HL-60 (cell line): ENCODE measurements at regions not wholly inside any gene's neighbourhood (a gene's known extent, or its start where the extent isn't known, plus 50 kb on each side); places are given as distances from the start of the nearest gene placed in this dataset.

Experiments used
- DNase-seq, 2 experiments: peaks; one replicate each; pipeline ENCODE4 v3.0.0-alpha.2; 2010 to 2020; ENCODE audit warnings: low read depth in 1 of 2, low spot score in 1 of 2
- H3K27ac ChIP-seq: fragments of 250-450 bp; sonication (Bioruptor Pico); replicated peaks from 2 replicates; pipeline ENCODE4 v1.5.1; 2020; ENCODE audit warnings: mild to moderate bottlenecking, moderate library complexity
- H3K27me3 ChIP-seq: fragments of 250-450 bp; sonication (Bioruptor Pico); 2 replicates; pipeline ENCODE4 v1.5.1; 2021; ENCODE audit warnings: mild to moderate bottlenecking, moderate library complexity; ENCODE audit not compliant: insufficient read depth, poor library complexity, severe bottlenecking
- H3K4me3 ChIP-seq: replicated peaks from 2 replicates; pipeline ENCODE4 v1.5.1; 2011; ENCODE audit warnings: mild to moderate bottlenecking, control low read depth, low read length; ENCODE audit not compliant: insufficient read depth
- CTCF ChIP-seq: IDR thresholded peaks from one replicate; pipeline ENCODE4 v1.5.1; 2011; ENCODE audit warnings: low read length, control low read depth, inconsistent platforms; ENCODE audit not compliant: insufficient read depth
- GABPA ChIP-seq: IDR thresholded peaks from 2 replicates; pipeline ENCODE4 v1.6.1; 2012; ENCODE audit warnings: low read depth
- POLR2AphosphoS5 ChIP-seq: IDR thresholded peaks from 2 replicates; pipeline ENCODE4 v1.6.1; 2012; ENCODE audit warnings: low read depth
- REST ChIP-seq: IDR thresholded peaks from 2 replicates; pipeline ENCODE4 v1.6.1; 2012; ENCODE audit warnings: low read depth; ENCODE audit not compliant: insufficient replicate concordance
- SPI1 ChIP-seq: IDR thresholded peaks from 2 replicates; pipeline ENCODE4 v1.6.1; 2012; ENCODE audit warnings: low read depth, mild to moderate bottlenecking, borderline replicate concordance

GRCh38 chr12:87311206-87311605 is 718.0 kb downstream of the C12orf50 start:
- no peaks in the 10 kb centered on the region for H3K27me3 ChIP-seq
- TF ChIP-seq GABPA: no peak
- TF ChIP-seq POLR2AphosphoS5: no peak
- TF ChIP-seq CTCF: no peak
- TF ChIP-seq REST: no peak
- TF ChIP-seq SPI1: no peak
- no peak overlapping the region for H3K27ac ChIP-seq
- DNase-seq: no peak
- no peak overlapping the region for H3K4me3 ChIP-seq

GRCh38 chr12:87310126-87310525 is 719.1 kb downstream of the C12orf50 start:
- H3K4me3 ChIP-seq: no peak overlapping the region
- no peak overlapping the region for H3K27ac ChIP-seq
- H3K27me3 ChIP-seq: no peaks in the 10 kb centered on the region
- no peak for TF ChIP-seq POLR2AphosphoS5
- TF ChIP-seq SPI1: 0 out of 2 replicates have a peak, but pooled peaks have one; percentile 49
- DNase-seq: no peak

- DNase-seq: no peak
- Histone ChIP-seq H3K4me3 (no peak overlapping the region), H3K27me3 (no peaks in the 10 kb centered on the region), H3K27ac (no peak overlapping the region)
- TF ChIP-seq POLR2AphosphoS5: no peak
- no peak for TF ChIP-seq GABPA
- no peak for TF ChIP-seq REST
- TF ChIP-seq SPI1: no peak
- TF ChIP-seq CTCF: no peak
Observed at GRCh38 chr12:87305481-87305880, 723.7 kb downstream of the C12orf50 start.

GRCh38 chr12:87304406-87304805 is 724.8 kb downstream of the C12orf50 start:
- no peaks in the 10 kb centered on the region for H3K27me3 ChIP-seq
- TF ChIP-seq SPI1: no peak

GRCh38 chr12:87303396-87304012 is 725.7 kb downstream of the C12orf50 start:
- no peak overlapping the region for H3K27ac ChIP-seq
- TF ChIP-seq REST (no peak), GABPA (no peak), CTCF (no peak), POLR2AphosphoS5 (no peak), SPI1 (no peak)
- no peaks in the 10 kb centered on the region for H3K27me3 ChIP-seq
- no peak overlapping the region for H3K4me3 ChIP-seq
- no peak for DNase-seq

More at GRCh38 chr12:87304406-87304805, 724.8 kb downstream of the C12orf50 start:
- DNase-seq: no peak
- H3K27ac ChIP-seq: no peak overlapping the region
- H3K4me3 ChIP-seq: no peak overlapping the region
